HG02623 (cell line): ENCODE measurements at regions not wholly inside any gene's neighbourhood (a gene's known extent, or its start where the extent isn't known, plus 50 kb on each side); places are given as distances from the start of the nearest gene placed in this dataset.

Source experiments
- ATAC-seq: cut with Tn5 transposase; IDR thresholded peaks from one replicate; pipeline ENCODE4 v1.9.1; 2021; ENCODE audit warnings: moderate library complexity; ENCODE audit not compliant: unreplicated experiment

DNA sequence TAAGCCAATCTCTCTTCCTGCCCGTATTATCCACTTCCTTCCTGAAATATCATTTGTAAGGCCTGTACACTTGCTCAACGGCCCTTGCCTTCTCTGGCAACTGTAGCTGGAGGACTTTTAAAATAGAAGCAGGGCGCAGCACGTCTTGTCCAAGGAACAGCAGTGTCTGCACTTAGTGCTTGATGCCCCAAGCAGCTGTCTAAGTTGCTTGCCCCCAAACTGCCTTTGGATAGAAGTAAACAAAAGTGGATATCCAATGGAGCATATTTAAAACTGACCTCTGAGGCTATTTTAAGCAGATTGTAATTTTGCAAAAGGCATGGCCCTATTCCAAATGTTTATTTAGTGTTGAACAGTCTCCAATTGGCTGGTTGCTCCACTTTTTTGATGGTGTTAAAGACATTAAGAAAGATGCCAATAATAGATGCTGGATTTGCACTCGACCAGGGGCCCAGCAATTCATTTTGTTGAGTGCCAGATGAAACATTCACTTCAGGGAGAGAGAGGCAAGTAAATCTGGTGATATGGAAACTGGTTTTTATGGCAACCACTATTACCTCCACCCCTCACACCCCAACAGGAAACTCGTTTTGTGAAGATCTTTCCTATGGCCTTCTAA is 526.8 kb upstream of the TBL1XR1 start:
- ATAC-seq = no peak

- no peak for ATAC-seq
Measured at GRCh38 chr3:177725165-177725564, 527.9 kb upstream of the TBL1XR1 start.

DNA sequence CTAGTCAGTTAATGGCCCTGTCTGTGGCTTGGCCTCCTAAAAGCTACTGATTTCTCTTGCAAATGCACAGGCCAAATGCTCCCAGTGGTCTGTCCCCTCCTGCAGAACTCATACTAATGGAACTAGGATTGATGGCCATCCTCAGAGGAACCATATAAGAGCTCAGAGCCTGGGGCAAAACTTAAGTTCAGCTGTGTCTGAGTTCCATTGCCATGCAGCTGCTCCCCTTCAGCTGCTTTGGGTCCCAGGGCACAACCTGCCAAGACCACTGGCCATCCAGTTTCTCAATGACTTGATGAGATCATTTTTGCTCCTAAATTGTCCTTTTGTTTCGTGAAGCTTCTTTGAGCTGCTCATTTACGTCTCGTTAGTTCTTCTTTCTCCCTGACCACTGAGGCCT is 529.5 kb upstream of the TBL1XR1 start:
- ATAC-seq = no peak

- ATAC-seq = no peak
Measured at GRCh38 chr3:177729956-177730681, 532.8 kb upstream of the TBL1XR1 start.

GRCh38 chr3:177730814-177731213 is 533.5 kb upstream of the TBL1XR1 start:
- no peak for ATAC-seq

DNA sequence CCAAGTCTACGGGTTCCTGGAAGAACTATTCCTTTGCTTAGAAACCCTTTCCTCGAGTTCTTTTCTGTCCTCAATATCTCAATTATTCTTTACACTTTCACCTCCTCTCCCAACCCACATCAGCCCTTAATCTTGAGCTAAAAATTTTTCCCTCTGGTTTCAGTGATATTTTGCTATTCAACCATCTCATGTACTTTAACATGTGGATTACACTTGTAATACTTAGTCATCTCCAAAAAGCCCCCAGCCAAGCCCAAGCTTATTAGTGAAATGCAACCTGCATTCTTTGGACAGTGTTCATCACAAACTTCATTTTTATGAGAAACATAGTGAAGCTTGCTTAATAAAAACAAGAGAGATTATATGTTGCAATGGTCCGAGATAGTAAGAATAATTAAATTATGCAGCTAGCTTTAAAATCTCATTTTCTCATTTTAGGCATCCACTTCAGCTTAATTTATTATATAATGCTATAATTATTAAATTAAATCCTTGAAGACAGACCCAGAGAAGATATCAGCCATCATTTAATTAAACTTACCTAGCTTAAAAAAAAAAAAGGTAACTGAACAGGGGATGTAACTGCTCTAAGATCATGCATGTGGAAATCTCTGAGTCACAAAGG is 534.5 kb upstream of the TBL1XR1 start:
- ATAC-seq = no peak

- no peak for ATAC-seq
Measured at GRCh38 chr3:177733233-177733632, 536.0 kb upstream of the TBL1XR1 start.

- no peak for ATAC-seq
Measured at GRCh38 chr3:177733936-177734335, 536.7 kb upstream of the TBL1XR1 start.

- ATAC-seq = no peak
Measured at GRCh38 chr3:177735431-177735830, 538.1 kb upstream of the TBL1XR1 start.

GRCh38 chr3:177739461-177739860 is 542.2 kb upstream of the TBL1XR1 start:
- no peak for ATAC-seq

- ATAC-seq = no peak
Measured at GRCh38 chr3:177740254-177740653, 543.0 kb upstream of the TBL1XR1 start.

GRCh38 chr3:177742273-177742672 is 545.0 kb upstream of the TBL1XR1 start:
- ATAC-seq = peak; percentile 78

DNA sequence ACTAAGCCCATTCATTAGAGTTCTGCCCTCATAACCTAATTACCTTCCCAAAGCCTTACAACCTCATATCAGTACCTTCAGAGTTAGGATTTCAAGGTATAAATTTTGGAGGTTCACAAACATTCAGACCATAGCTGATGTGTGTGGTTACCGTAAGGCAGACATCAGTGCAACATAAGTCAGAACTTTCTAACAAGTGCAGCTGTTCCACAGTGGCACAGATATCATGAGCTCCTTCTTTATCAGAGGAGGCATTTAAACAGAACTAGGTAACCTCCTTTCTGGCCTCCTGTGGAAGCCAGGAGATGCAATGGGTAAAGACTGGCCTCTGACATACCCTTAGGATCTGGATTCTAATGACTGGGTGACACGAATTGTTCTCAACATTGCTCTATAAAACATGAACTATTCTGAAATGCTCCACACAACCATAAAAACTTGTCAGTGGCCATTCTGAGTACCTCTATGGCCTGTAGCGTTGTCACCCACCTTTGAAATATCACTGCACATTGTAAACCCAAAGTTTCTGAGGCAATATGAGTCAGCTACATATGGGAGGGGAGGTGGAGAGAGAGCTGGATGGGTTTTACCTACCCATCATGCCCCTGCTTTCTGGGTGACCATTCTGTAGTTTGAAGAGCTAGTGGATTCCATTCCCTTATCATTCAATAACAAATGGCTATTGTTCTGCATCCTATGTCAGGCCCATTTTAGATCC is 546.0 kb upstream of the TBL1XR1 start:
- ATAC-seq = no peak

- no peak for ATAC-seq
Measured at GRCh38 chr3:177744873-177745606, 547.8 kb upstream of the TBL1XR1 start.

DNA sequence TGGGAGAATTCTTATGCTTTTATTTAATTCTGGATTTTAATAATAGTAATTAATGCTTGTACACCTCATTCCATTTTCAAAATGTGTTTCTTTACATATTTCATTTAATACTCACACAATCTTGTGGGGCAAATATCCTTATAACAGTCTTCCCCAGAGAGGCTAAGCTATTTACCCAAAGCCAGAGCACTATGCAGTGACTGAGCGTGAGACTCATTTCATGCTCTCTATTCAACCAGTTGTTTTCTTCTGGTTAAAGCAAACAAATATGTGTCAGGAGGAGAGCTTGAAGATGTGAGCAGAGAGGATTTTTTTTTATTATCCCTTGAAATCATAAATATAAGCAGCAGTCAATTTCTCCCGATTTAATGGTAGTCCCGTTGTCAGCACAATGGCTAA is 548.3 kb upstream of the TBL1XR1 start:
- ATAC-seq = no peak

DNA sequence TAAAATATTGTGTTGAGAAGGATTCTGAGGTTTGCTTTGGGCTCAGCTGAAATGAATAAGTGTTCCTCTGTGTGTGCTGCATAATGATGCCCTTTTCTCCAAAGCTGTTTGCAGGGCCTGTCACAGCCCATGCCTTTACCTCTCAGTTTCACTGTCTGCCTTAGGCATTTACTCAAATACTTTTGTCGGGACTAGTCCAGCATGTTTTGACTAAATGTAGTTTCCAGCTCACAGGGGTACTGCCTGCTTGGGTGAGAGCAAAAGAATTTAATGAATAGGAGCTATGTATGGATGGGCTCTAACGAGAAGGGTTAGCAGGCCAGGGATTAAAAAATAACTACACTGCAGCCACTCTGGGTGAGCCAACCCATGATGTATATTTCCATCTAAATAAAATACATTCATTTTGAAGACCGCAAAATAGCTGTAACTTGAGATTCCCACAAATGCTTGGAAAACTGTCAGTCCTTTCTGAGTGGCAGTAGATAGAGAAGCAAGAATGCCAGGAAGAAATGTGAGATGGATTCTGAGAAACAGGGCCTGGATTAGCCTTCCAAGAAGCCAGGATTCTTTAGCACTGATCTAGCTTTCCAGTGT is 549.2 kb upstream of the TBL1XR1 start:
- no peak for ATAC-seq

- no peak for ATAC-seq
Measured at GRCh38 chr3:177749836-177750235, 552.6 kb upstream of the TBL1XR1 start.

DNA sequence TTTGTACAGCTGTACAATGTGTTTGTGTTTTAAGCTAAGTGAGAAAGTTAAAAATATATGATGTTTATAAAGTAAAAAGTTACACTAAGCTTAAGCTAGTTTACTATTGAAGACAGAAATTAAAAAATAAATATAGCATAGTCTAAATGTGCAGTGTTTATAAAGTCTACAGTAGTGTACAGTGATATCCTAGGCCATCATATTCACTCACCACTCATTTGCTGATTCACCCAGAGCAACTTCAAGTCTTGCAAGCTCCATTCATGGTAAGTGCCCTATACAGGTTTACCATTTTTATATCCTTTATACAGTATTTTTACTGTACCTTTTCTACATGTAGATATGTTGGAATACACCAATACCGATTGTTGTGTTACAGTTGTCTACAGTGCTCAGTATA is 553.2 kb upstream of the TBL1XR1 start:
- no peak for ATAC-seq

DNA sequence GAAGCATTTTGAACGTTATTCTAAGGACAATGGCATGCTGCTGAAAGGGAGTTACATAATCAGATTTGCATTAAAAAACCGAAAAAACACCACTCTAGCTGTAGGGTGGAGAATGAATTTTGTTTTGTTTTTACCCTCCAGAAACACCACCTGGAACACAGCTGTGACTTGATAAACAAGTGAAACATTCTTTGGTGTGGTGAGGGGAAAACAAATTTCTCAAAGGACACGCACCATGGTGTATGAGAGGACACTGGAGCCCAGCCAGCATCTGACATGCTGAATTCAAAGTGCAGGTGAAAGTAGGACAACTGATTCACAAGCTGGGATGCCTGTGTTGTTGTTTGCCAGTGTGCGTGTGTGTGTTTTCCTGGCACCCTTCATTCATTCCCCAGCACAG is 554.5 kb upstream of the TBL1XR1 start:
- peak; percentile 66 for ATAC-seq

DNA sequence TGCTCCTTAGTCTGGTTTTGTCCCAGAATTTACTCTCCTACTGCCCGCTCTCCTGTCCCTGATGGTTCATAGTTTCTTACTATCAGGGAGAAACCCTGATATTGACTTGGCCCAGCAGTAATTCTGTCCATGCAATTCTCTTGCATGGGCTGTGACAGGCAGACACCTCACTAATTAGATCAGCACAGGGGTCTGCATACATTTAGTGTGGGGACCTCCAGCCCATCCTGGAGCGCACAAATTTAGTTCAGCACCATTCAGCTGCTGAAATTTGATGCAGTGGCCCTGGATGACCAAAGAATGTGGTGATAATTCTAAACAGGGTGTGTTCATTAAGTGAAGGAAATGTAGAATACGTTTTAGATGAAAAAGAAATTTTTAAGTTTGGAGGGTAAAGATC is 555.5 kb upstream of the TBL1XR1 start:
- no peak for ATAC-seq
